HG02642 (cell line): ENCODE measurements at regions not wholly inside any gene's neighbourhood (a gene's known extent, or its start where the extent isn't known, plus 50 kb on each side); places are given as distances from the start of the nearest gene placed in this dataset.

Experiments used
- ATAC-seq: cut with Tn5 transposase; IDR thresholded peaks from one replicate; pipeline ENCODE4 v1.9.1; 2021; ENCODE audit warnings: mild to moderate bottlenecking; ENCODE audit not compliant: unreplicated experiment, poor library complexity

DNA sequence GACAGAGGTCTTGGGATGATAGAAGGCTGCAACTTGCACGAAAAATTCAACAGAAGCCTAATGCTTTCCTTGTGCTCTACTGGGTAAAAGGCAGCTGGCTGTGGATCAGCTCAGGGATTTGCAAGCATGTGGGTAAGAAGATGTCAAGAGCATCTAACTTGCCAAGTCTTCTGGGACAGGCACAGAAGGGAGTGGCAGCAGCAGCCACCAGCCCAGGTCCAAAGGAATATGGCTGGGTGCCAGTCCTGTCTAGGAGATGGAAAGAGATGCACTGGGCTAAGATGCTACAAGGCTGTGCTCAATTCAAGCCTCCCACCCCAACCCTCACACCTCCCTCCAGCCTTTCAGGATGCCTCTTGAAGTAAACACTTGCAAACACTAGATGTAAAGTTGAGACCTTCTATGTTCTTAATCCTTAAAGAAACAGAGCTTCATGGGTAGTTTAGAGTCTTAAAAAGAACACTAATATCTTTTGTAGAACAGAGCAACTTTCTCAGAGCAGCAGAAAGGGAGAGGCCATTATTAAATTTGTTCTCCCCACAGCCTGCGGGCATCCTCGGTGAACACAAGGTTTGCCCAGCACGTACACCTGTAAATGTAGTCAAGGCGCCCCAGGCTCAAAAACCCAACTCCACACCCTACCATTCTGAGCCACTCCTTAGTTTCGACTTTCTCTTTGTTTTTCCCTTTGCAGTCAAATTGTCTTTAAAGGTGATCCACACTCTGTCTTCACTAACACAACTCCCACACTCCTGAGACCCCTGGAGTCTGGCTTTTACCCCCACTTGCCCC, 64.6 kb upstream of the BCAR3 start:
- no peak for ATAC-seq

GRCh38 chr1:93744299-93744988, 62.8 kb upstream of the BCAR3 start:
- no peak for ATAC-seq

DNA sequence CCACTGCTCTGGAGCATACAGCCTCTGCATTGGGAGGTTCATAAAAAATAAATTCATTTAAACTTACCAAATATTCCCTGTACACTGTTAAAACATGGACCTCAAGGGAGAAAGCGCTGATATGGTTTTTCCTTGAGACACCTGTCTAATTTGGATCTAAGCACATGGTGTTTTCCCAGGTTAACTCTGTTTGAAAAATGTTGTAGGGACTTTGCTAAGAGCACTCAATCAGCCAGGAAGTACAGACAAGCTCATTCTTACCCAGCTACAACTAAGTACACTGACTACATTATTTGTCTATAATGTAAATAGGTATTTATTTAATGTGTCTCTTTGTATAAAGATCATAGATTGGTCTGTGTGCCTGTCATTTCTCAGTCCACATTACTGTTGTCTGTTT, 61.8 kb upstream of the BCAR3 start:
- no peak for ATAC-seq

GRCh38 chr1:93740601-93741031, 59.0 kb upstream of the BCAR3 start:
- no peak for ATAC-seq

DNA sequence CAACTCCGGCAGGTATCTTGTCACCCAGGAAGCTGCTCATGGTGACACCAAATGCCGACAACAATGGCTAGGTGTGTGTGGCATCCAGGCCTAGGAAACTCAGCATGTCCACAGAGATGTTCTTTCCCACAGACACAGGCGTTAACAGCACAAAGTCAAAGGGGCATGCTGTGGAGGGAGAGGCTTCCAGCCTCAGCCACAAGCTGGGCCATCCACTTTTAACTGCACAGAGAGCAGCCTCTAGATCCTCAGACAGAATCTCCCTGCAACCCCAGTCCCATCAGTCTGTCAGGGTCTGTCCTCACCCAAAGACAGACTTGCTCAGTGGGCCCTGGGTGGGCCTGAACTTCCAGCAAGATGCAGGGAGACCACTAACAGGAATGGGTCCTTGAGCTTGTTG, 58.5 kb upstream of the BCAR3 start:
- no peak for ATAC-seq

GRCh38 chr1:93739472-93739871, 57.8 kb upstream of the BCAR3 start:
- ATAC-seq = no peak

- no peak for ATAC-seq
Observed at GRCh38 chr1:93738926-93739325, 57.3 kb upstream of the BCAR3 start.

- ATAC-seq = no peak
Observed at GRCh38 chr1:93738075-93738622, 56.5 kb upstream of the BCAR3 start.

- no peak for ATAC-seq
Observed at GRCh38 chr1:93735722-93736121, 54.1 kb upstream of the BCAR3 start.

- ATAC-seq = no peak
Observed at GRCh38 chr1:93734999-93735398, 53.4 kb upstream of the BCAR3 start.

GRCh38 chr1:93733340-93733739, 51.7 kb upstream of the BCAR3 start:
- ATAC-seq = no peak

- ATAC-seq = no peak
Observed at GRCh38 chr1:93732514-93732913, 50.9 kb upstream of the BCAR3 start.
